GM23248 (cell line): ENCODE measurements at regions not wholly inside any gene's neighbourhood (a gene's known extent, or its start where the extent isn't known, plus 50 kb on each side); places are given as distances from the start of the nearest gene placed in this dataset.

Experiments
- DNase-seq: peaks from one replicate; pipeline ENCODE4 v3.0.0-alpha.2; 2015
- H2AFZ ChIP-seq: fragments of 200-600 bp; sonication (generic); 2 replicates; pipeline ENCODE4 v1.6.1; 2016; ENCODE audit warnings: antibody characterized with exemption
- H3F3A ChIP-seq: fragments of 200-600 bp; sonication (generic); 2 replicates; pipeline ENCODE4 v1.6.1; 2016; ENCODE audit warnings: mild to moderate bottlenecking, antibody characterized with exemption, mixed run types; ENCODE audit not compliant: insufficient read depth
- H3K27ac ChIP-seq: fragments of 200-600 bp; sonication (generic); 2 replicates; pipeline ENCODE4 v1.5.1; 2016; ENCODE audit warnings: mild to moderate bottlenecking
- H3K27me3 ChIP-seq: fragments of 200-600 bp; sonication (generic); replicated peaks from 2 replicates; pipeline ENCODE4 v1.6.1; 2016; ENCODE audit warnings: mild to moderate bottlenecking; ENCODE audit not compliant: insufficient read depth
- H3K36me3 ChIP-seq: fragments of 200-600 bp; sonication (generic); 2 replicates; pipeline ENCODE4 v1.6.1; 2016; ENCODE audit warnings: low read depth, mild to moderate bottlenecking
- H3K4me1 ChIP-seq: fragments of 200-600 bp; sonication (generic); 2 replicates; pipeline ENCODE4 v1.6.1; 2016; ENCODE audit warnings: mild to moderate bottlenecking; ENCODE audit not compliant: insufficient read depth
- H3K4me2 ChIP-seq: fragments of 200-600 bp; sonication (generic); one replicate; pipeline ENCODE4 v1.6.1; 2016; ENCODE audit warnings: mild to moderate bottlenecking; ENCODE audit not compliant: unreplicated experiment
- H3K4me3 ChIP-seq: fragments of 200-600 bp; sonication (generic); 2 replicates; pipeline ENCODE4 v1.5.1; 2016; ENCODE audit warnings: mild to moderate bottlenecking
- H3K79me2 ChIP-seq: fragments of 200-600 bp; sonication (generic); 2 replicates; pipeline ENCODE4 v1.6.1; 2016; ENCODE audit warnings: mild to moderate bottlenecking; ENCODE audit not compliant: insufficient read depth
- H3K9ac ChIP-seq: fragments of 200-600 bp; sonication (generic); 2 replicates; pipeline ENCODE4 v1.6.1; 2016; ENCODE audit warnings: mild to moderate bottlenecking
- H3K9me2 ChIP-seq: fragments of 200-600 bp; sonication (generic); 2 replicates; pipeline ENCODE4 v1.6.1; 2016; ENCODE audit warnings: mixed run types, mild to moderate bottlenecking, moderate library complexity; ENCODE audit not compliant: insufficient read depth
- H3K9me3 ChIP-seq: fragments of 200-600 bp; sonication (generic); one replicate; pipeline ENCODE4 v1.6.1; 2017; ENCODE audit warnings: low read depth
- H4K20me1 ChIP-seq: fragments of 200-600 bp; sonication (generic); 2 replicates; pipeline ENCODE4 v1.6.0; 2016; ENCODE audit not compliant: insufficient read depth
- EZH2 ChIP-seq: fragments of 200-600 bp; sonication (generic); IDR thresholded peaks from 2 replicates; pipeline ENCODE4 v1.6.1; 2018; ENCODE audit warnings: antibody characterized with exemption, mild to moderate bottlenecking; ENCODE audit not compliant: insufficient read depth, poor library complexity, severe bottlenecking
- EZH2phosphoT487 ChIP-seq: fragments of 200-600 bp; sonication (generic); IDR thresholded peaks from 2 replicates; pipeline ENCODE4 v1.6.1; 2018; ENCODE audit warnings: antibody characterized with exemption, moderate library complexity, mild to moderate bottlenecking, low read depth; ENCODE audit not compliant: insufficient read depth
- WGBS, 2 experiments: methylation state at CpG; one replicate each; pipeline ENCODE4 v1.1.6; 2015 to 2017; ENCODE audit warnings: low lambda C conversion rate in 2 of 2, low coverage in 1 of 2; ENCODE audit errors: missing lambda C conversion rate in 2 of 2; 5-methylcytosine and 5-hydroxymethylcytosine counted together
- in situ Hi-C: fragments of 300-500 bp; cut with MboI; formaldehyde crosslinking; loops from 2 replicates; pipeline ENCODE4 v1.15.0; 2020

DNA sequence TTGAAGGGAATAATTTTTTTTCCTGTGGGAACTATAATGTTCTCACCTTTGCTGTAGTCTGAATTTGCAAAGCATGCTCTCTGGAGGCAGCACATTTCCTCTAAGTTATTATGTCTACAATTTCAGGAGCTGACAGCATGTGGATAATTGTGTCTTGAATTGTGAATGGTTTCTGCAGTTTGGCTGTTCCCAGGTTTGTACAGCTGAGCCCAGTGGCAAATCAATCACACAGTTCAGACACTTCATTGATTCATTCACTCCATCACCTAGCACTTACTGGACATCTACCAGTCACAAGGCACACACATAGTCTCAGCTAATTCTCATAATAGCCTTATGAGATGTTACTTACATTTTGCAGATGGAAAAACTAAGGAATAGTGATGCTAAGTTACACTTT lies 219.0 kb upstream of the ROPN1 start:
- Histone ChIP-seq H3F3A (no peaks in the 10 kb centered on the region), H2AFZ (no peak overlapping the region), H3K79me2 (no peaks in the 10 kb centered on the region), H3K27me3 (no peaks in the 10 kb centered on the region), H3K4me2 (no peak overlapping the region), H3K9ac (no peak overlapping the region), H3K4me1 (no peaks in the 10 kb centered on the region), H3K36me3 (no peaks in the 10 kb centered on the region), H3K27ac (no peak overlapping the region), H3K9me3 (no peaks in the 10 kb centered on the region), H4K20me1 (no peaks in the 10 kb centered on the region), H3K4me3 (no peak overlapping the region), H3K9me2 (no peaks in the 10 kb centered on the region)
- DNase-seq = no peak
- TF ChIP-seq EZH2 (no peak), EZH2phosphoT487 (no peak)
- in situ Hi-C loops = no loop called here

DNA sequence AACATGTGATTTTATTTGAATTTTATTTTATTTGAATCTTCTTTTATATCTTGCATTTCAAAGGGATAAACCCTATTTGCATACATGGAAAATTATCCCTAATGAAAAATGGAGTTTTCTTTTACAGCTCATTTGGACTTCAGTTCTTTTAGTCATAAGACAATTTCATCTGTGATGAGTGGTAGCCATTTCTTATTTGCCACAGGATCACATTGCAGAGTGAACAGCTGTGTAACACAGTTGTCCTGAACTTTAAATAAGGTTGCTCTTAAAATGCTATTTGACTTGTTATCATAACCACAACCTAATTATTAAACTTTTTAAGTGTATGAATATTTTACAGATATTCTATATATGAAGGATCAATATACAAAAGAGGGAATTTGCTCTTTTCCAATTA lies 221.7 kb upstream of the ROPN1 start:
- Histone ChIP-seq H2AFZ (no peak overlapping the region), H3F3A (no peaks in the 10 kb centered on the region), H3K4me1 (no peaks in the 10 kb centered on the region), H3K79me2 (no peaks in the 10 kb centered on the region), H3K27me3 (no peaks in the 10 kb centered on the region), H3K9ac (no peak overlapping the region), H3K9me2 (no peaks in the 10 kb centered on the region), H3K9me3 (no peaks in the 10 kb centered on the region), H3K4me3 (no peak overlapping the region), H3K4me2 (no peak overlapping the region), H4K20me1 (no peaks in the 10 kb centered on the region), H3K36me3 (no peaks in the 10 kb centered on the region), H3K27ac (no peak overlapping the region)
- TF ChIP-seq EZH2phosphoT487 = no peak
- TF ChIP-seq EZH2 = no peak
- in situ Hi-C loops = no loop called here
- DNase-seq = no peak

DNA sequence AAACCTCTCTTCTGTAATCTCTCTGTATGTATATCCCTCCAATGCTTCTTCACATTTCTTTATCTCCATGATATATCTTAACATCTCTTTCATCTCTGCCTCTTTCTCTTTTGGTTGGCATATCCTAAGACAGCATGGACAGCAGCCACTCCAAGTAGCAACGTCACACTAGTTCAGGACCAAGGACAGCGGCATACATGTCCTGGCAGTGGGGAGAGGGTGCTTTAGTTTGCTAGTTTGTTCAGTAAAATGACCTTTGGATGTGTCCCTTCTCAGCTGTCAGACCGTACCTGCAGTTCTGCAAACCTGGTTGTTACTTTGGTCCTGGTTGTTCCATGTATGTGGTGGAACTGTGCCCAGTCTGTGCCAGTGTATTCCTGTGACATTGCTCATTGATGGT lies 225.6 kb upstream of the ROPN1 start:
- Histone ChIP-seq H3K4me3 (no peak overlapping the region), H3K4me2 (no peak overlapping the region), H3F3A (no peaks in the 10 kb centered on the region), H3K9me2 (no peaks in the 10 kb centered on the region), H3K9me3 (no peaks in the 10 kb centered on the region), H3K4me1 (no peaks in the 10 kb centered on the region), H3K27me3 (no peaks in the 10 kb centered on the region), H4K20me1 (no peaks in the 10 kb centered on the region), H3K79me2 (no peaks in the 10 kb centered on the region), H3K36me3 (no peaks in the 10 kb centered on the region), H2AFZ (no peak overlapping the region), H3K27ac (no peak overlapping the region), H3K9ac (no peak overlapping the region)
- in situ Hi-C loops = no loop called here
- peak; percentile 80 for DNase-seq
- WGBS, 2 experiments = 4% methylated on average over 3 of the region's 3 CpGs
- no peak for TF ChIP-seq EZH2phosphoT487
- TF ChIP-seq EZH2 = no peak

DNA sequence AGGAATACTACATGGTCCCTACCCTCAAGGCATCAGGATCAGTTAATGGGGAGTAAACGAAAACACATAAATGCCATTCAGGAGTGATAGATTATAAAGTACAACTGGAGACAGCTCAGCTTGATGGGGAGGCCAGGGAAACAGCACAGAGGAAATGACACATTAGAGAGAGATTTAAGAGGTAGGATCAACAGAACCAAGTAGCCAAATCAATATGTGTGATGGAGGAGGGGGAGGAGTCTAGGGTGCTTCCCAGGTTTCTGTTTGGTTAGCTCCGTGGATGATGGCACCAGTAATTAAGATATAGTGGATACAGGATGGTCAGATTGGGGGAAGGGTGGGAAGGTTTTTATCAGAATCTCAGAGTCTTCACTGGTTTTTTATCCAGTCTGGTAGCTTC lies 229.5 kb upstream of the ROPN1 start:
- Histone ChIP-seq H3K9me3 (no peaks in the 10 kb centered on the region), H3K36me3 (no peaks in the 10 kb centered on the region), H3K9me2 (no peaks in the 10 kb centered on the region), H4K20me1 (no peaks in the 10 kb centered on the region), H3K27ac (no peak overlapping the region), H3K4me1 (no peaks in the 10 kb centered on the region), H3K4me3 (no peak overlapping the region), H2AFZ (no peak overlapping the region), H3K9ac (no peak overlapping the region), H3K4me2 (no peak overlapping the region), H3K79me2 (no peaks in the 10 kb centered on the region), H3K27me3 (no peaks in the 10 kb centered on the region), H3F3A (no peaks in the 10 kb centered on the region)
- DNase-seq = peak; percentile 12
- WGBS, 2 experiments = 21 to 24% methylated on average over 2 of the region's 2 CpGs
- in situ Hi-C loops = no loop called here
- TF ChIP-seq EZH2phosphoT487 (no peak), EZH2 (no peak)

DNA sequence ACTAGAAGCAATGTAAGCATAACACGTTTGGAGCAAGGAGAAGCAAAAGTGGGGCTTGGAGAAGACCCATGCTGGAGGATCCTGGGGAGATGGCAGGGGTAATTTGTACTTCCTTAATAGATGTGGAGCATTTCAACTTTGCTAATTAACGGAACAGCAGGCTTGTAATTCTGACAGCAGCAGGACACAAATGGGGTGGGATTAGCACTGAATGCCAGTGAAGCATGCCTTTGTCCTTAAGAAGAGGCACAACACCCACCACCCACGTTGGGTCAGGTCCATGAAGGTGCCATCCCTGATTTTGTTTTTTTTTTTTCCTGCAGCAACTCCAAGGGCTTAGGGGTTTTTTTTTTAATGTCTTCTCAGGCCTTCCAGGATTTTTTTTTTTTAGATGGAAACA lies 231.9 kb upstream of the ROPN1 start:
- Histone ChIP-seq H3K79me2 (no peaks in the 10 kb centered on the region), H3K27me3 (no peaks in the 10 kb centered on the region), H3K4me1 (peaks cover 4% of the 10 kb centered on the region; the same call in 1 of the 2 replicates), H3K4me3 (no peak overlapping the region), H3K9me3 (no peaks in the 10 kb centered on the region), H4K20me1 (no peaks in the 10 kb centered on the region), H3K9me2 (no peaks in the 10 kb centered on the region), H3K27ac (no peak overlapping the region), H3K9ac (no peak overlapping the region), H3K36me3 (no peaks in the 10 kb centered on the region), H3K4me2 (no peak overlapping the region), H3F3A (no peaks in the 10 kb centered on the region), H2AFZ (no peak overlapping the region)
- in situ Hi-C loops = no loop called here
- no peak for TF ChIP-seq EZH2phosphoT487
- TF ChIP-seq EZH2 = no peak
- 37 to 43% methylated on average over 3 of the region's 3 CpGs for WGBS, 2 experiments
- DNase-seq = no peak
